ENCODE measurements at regions not wholly inside any gene's neighbourhood (a gene's known extent, or its start where the extent isn't known, plus 50 kb on each side); places are given as distances from the start of the nearest gene placed in this dataset.

GRCh38 chr10:130371156-130371555, 235.0 kb downstream of the GLRX3 start:
- TF ChIP-seq, protein P1, sequence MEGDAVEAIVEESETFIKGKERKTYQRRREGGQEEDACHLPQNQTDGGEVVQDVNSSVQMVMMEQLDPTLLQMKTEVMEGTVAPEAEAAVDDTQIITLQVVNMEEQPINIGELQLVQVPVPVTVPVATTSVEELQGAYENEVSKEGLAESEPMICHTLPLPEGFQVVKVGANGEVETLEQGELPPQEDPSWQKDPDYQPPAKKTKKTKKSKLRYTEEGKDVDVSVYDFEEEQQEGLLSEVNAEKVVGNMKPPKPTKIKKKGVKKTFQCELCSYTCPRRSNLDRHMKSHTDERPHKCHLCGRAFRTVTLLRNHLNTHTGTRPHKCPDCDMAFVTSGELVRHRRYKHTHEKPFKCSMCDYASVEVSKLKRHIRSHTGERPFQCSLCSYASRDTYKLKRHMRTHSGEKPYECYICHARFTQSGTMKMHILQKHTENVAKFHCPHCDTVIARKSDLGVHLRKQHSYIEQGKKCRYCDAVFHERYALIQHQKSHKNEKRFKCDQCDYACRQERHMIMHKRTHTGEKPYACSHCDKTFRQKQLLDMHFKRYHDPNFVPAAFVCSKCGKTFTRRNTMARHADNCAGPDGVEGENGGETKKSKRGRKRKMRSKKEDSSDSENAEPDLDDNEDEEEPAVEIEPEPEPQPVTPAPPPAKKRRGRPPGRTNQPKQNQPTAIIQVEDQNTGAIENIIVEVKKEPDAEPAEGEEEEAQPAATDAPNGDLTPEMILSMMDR (conservative IDR thresholded peaks at IDR 0.05; ENCODE audit: low read length) = no peak
- no peak for TF ChIP-seq EZH2phosphoT487 (IDR thresholded peaks at IDR 0.05; ENCODE audit: borderline replicate concordance)
